ENCODE measurements at regions not wholly inside any gene's neighbourhood (a gene's known extent, or its start where the extent isn't known, plus 50 kb on each side); places are given as distances from the start of the nearest gene placed in this dataset.

DNA sequence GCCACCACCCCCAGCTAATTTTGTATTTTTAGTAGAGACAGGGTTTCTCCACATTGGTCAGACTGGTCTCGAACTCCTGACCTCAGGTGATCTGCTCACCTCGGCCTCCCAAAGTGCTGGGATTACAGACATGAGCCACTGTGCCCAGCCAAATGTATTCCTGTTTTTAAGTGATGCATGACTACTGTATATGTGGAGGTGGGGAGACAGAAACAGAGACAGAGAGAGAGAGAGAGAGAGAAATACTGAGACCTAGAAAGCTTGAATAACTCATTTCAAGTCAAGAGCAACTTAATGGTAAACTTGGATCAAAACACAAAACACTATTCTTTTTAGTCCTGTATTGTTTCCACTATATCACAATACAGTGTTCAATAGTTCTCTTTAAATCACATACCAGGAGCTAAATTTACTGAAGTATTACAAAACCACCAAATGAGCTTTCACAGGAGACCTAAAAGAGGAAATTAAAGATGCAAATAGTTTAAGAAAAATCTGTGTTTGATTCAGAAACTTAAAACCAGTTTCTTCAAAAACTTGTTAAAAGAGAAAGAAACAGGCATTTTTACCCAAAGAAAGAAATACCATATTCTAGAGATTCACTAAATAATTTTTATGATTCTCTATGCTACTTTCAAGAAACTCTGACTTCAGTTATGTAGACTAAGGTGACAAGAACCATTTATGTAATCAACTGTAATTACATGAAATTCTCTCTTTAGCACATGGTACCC is 188.7 kb downstream of the ETS1 start:
- TF ChIP-seq BACH2 (CRISPR knock-in tag; IDR thresholded peaks at IDR 0.05; ENCODE audit: borderline replicate concordance) (no peak), ZNF8 (CRISPR knock-in tag; IDR thresholded peaks at IDR 0.05) (no peak), PPARA (CRISPR knock-in tag; IDR thresholded peaks at IDR 0.05; ENCODE audit: borderline replicate concordance) (no peak)
